Endodermal cell (in vitro differentiated cells): ENCODE measurements at regions not wholly inside any gene's neighbourhood (a gene's known extent, or its start where the extent isn't known, plus 50 kb on each side); places are given as distances from the start of the nearest gene placed in this dataset.

Experiments
- DNase-seq: peaks from one replicate; pipeline ENCODE4 v3.0.0-alpha.2; 2017
- H3K27ac ChIP-seq: 2 replicates; pipeline ENCODE4 v1.5.1; 2013; ENCODE audit warnings: mild to moderate bottlenecking, low read depth, low read length, moderate library complexity
- H3K27me3 ChIP-seq: 2 replicates; pipeline ENCODE4 v1.6.1; 2013; ENCODE audit warnings: mild to moderate bottlenecking, low read length, moderate library complexity; ENCODE audit not compliant: insufficient read depth, control insufficient read depth, poor library complexity, severe bottlenecking
- H3K36me3 ChIP-seq: 2 replicates; pipeline ENCODE4 v1.7.0; 2013; ENCODE audit warnings: mild to moderate bottlenecking, low read length, moderate library complexity; ENCODE audit not compliant: control insufficient read depth, insufficient read depth
- H3K4me1 ChIP-seq: one replicate; pipeline ENCODE4 v1.7.0; 2013; ENCODE audit warnings: low read length; ENCODE audit not compliant: control insufficient read depth, insufficient read depth
- H3K4me3 ChIP-seq: 2 replicates; pipeline ENCODE4 v1.5.1; 2013; ENCODE audit warnings: mild to moderate bottlenecking, low read length, moderate library complexity
- H3K9ac ChIP-seq: 2 replicates; pipeline ENCODE4 v1.6.1; 2013; ENCODE audit warnings: mild to moderate bottlenecking, low read length, moderate library complexity; ENCODE audit not compliant: poor library complexity, severe bottlenecking; ENCODE audit errors: extremely low read depth
- H3K9me3 ChIP-seq: 2 replicates; pipeline ENCODE4 v1.6.1; 2013; ENCODE audit warnings: mild to moderate bottlenecking, low read length, moderate library complexity; ENCODE audit not compliant: control insufficient read depth
- H3K27ac Mint-ChIP-seq: 2 replicates; pipeline ENCODE4 v1.8.0; 2020; ENCODE audit warnings: mixed read lengths
- H3K27me3 Mint-ChIP-seq: 2 replicates; pipeline ENCODE4 v1.8.0; 2021; ENCODE audit warnings: mild to moderate bottlenecking, mixed read lengths; ENCODE audit not compliant: insufficient read depth
- H3K36me3 Mint-ChIP-seq: 2 replicates; pipeline ENCODE4 v1.8.0; 2020; ENCODE audit warnings: low read depth, mixed read lengths
- H3K4me1 Mint-ChIP-seq: 2 replicates; pipeline ENCODE4 v1.8.0; 2020; ENCODE audit warnings: mixed read lengths
- H3K4me3 Mint-ChIP-seq: 2 replicates; pipeline ENCODE4 v1.8.0; 2020; ENCODE audit warnings: mild to moderate bottlenecking, moderate library complexity, mixed read lengths
- H3K9me3 Mint-ChIP-seq: 2 replicates; pipeline ENCODE4 v1.8.0; 2020; ENCODE audit warnings: mild to moderate bottlenecking, mixed read lengths
- CTCF ChIP-seq: fragments of 200-600 bp; sonication (generic); conservative IDR thresholded peaks from 2 replicates; pipeline ENCODE4 v1.5.0; 2021; ENCODE audit warnings: antibody characterized with exemption, mild to moderate bottlenecking
- WGBS, 2 experiments: methylation state at CpG; one replicate each; pipeline versions ENCODE4 v1.1.5 to v1.1.7; 2013; ENCODE audit warnings: missing lambda C conversion rate in 2 of 2, mixed read lengths in 1 of 2; ENCODE audit not compliant: insufficient coverage in 1 of 2, insufficient read length in 1 of 2; 5-methylcytosine and 5-hydroxymethylcytosine counted together

- no peak for TF ChIP-seq CTCF
- H3K9ac ChIP-seq, result no peak overlapping the region
- no peak for DNase-seq
- H3K9me3 ChIP-seq, result peaks cover 27% of the 10 kb centered on the region
- Mint-ChIP-seq H3K4me3 (no peak overlapping the region), H3K9me3 (peaks cover 15% of the 10 kb centered on the region), H3K36me3 (peaks cover 3% of the 10 kb centered on the region), H3K4me1 (peaks cover 5% of the 10 kb centered on the region), H3K27ac (no peak overlapping the region), H3K27me3 (no peaks in the 10 kb centered on the region)
- no peaks in the 10 kb centered on the region for H3K4me1 ChIP-seq
- 90 to 92% methylated on average over 3 of the region's 4 CpGs for WGBS, 2 experiments
- H3K27me3 ChIP-seq, result no peaks in the 10 kb centered on the region
- H3K27ac ChIP-seq, result no peak overlapping the region
- no peaks in the 10 kb centered on the region for H3K36me3 ChIP-seq
- no peak overlapping the region for H3K4me3 ChIP-seq
Measured at GRCh38 chr1:163789911-163790310, 468.2 kb downstream of the NUF2 start.

- Mint-ChIP-seq H3K9me3 (peaks cover 32% of the 10 kb centered on the region), H3K4me3 (no peak overlapping the region), H3K27ac (no peak overlapping the region), H3K4me1 (peaks cover 10% of the 10 kb centered on the region), H3K36me3 (peaks cover 11% of the 10 kb centered on the region), H3K27me3 (no peaks in the 10 kb centered on the region)
- Histone ChIP-seq H3K36me3 (no peaks in the 10 kb centered on the region), H3K4me1 (no peaks in the 10 kb centered on the region), H3K9ac (no peak overlapping the region), H3K4me3 (no peak overlapping the region), H3K9me3 (peaks cover 33% of the 10 kb centered on the region), H3K27me3 (no peaks in the 10 kb centered on the region), H3K27ac (no peak overlapping the region)
- no peak for TF ChIP-seq CTCF
- WGBS, 2 experiments, result 93 to 100% methylated on average over 1 to 3 of the region's 3 CpGs
- DNase-seq, result no peak
Measured at GRCh38 chr1:163794551-163794950, 472.8 kb downstream of the NUF2 start.

GRCh38 chr1:163796394-163796821 is 474.7 kb downstream of the NUF2 start:
- H3K27me3 ChIP-seq, result no peaks in the 10 kb centered on the region
- no peak overlapping the region for H3K4me3 ChIP-seq
- no peak overlapping the region for H3K4me3 Mint-ChIP-seq
- H3K4me1 Mint-ChIP-seq, result peaks cover 7% of the 10 kb centered on the region
- WGBS, 2 experiments, result 50 to 73% methylated on average over 1 to 2 of the region's 2 CpGs
- H3K27me3 Mint-ChIP-seq, result no peaks in the 10 kb centered on the region
- H3K36me3 ChIP-seq, result no peaks in the 10 kb centered on the region
- H3K9me3 ChIP-seq, result peaks cover 28% of the 10 kb centered on the region
- peaks cover 11% of the 10 kb centered on the region for H3K36me3 Mint-ChIP-seq
- H3K27ac ChIP-seq, result no peak overlapping the region
- no peak overlapping the region for H3K9ac ChIP-seq
- TF ChIP-seq CTCF, result no peak
- H3K9me3 Mint-ChIP-seq, result peaks cover 32% of the 10 kb centered on the region
- no peak overlapping the region for H3K27ac Mint-ChIP-seq
- no peak for DNase-seq
- no peaks in the 10 kb centered on the region for H3K4me1 ChIP-seq
